ENCODE measurements at regions not wholly inside any gene's neighbourhood (a gene's known extent, or its start where the extent isn't known, plus 50 kb on each side); places are given as distances from the start of the nearest gene placed in this dataset.

GRCh38 chr1:157278383-157279137 is 140.4 kb upstream of the ETV3 start:
- no peak for TF ChIP-seq POLR2A (IDR thresholded peaks at IDR 0.05)
- TF ChIP-seq, protein P1, sequence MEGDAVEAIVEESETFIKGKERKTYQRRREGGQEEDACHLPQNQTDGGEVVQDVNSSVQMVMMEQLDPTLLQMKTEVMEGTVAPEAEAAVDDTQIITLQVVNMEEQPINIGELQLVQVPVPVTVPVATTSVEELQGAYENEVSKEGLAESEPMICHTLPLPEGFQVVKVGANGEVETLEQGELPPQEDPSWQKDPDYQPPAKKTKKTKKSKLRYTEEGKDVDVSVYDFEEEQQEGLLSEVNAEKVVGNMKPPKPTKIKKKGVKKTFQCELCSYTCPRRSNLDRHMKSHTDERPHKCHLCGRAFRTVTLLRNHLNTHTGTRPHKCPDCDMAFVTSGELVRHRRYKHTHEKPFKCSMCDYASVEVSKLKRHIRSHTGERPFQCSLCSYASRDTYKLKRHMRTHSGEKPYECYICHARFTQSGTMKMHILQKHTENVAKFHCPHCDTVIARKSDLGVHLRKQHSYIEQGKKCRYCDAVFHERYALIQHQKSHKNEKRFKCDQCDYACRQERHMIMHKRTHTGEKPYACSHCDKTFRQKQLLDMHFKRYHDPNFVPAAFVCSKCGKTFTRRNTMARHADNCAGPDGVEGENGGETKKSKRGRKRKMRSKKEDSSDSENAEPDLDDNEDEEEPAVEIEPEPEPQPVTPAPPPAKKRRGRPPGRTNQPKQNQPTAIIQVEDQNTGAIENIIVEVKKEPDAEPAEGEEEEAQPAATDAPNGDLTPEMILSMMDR (IDR thresholded peaks at IDR 0.05), result no peak

Measured in tibial nerve (tissue), 3 donors.